ENCODE measurements at regions not wholly inside any gene's neighbourhood (a gene's known extent, or its start where the extent isn't known, plus 50 kb on each side); places are given as distances from the start of the nearest gene placed in this dataset.

- no peak for DNase-seq
Observed at GRCh38 chr20:53713328-53714056, 119.9 kb upstream of the ZNF217 start.

- DNase-seq: no peak
Observed at GRCh38 chr20:53712212-53712977, 118.8 kb upstream of the ZNF217 start.

- no peak for DNase-seq
Observed at GRCh38 chr20:53711333-53712211, 117.9 kb upstream of the ZNF217 start.

- DNase-seq: peak; percentile 18
Observed at GRCh38 chr20:53708129-53708968, 114.7 kb upstream of the ZNF217 start.

GRCh38 chr20:53707371-53708055 lies 113.9 kb upstream of the ZNF217 start:
- peak; percentile 34 for DNase-seq

- DNase-seq: peak; percentile 22
Observed at GRCh38 chr20:53706466-53707370, 113.1 kb upstream of the ZNF217 start.

- no peak for DNase-seq
Observed at GRCh38 chr20:53706008-53706465, 112.4 kb upstream of the ZNF217 start.

GRCh38 chr20:53702617-53703016 lies 109.0 kb upstream of the ZNF217 start:
- DNase-seq: no peak

- no peak for DNase-seq
Observed at GRCh38 chr20:53699906-53700305, 106.3 kb upstream of the ZNF217 start.

- DNase-seq: no peak
Observed at GRCh38 chr20:53699085-53699674, 105.5 kb upstream of the ZNF217 start.

- no peak for DNase-seq
Observed at GRCh38 chr20:53698371-53698978, 104.8 kb upstream of the ZNF217 start.

- DNase-seq: no peak
Observed at GRCh38 chr20:53695797-53696527, 102.3 kb upstream of the ZNF217 start.

GRCh38 chr20:53693262-53693871 lies 99.7 kb upstream of the ZNF217 start:
- peak; percentile 39 for DNase-seq

GRCh38 chr20:53692465-53693067 lies 98.9 kb upstream of the ZNF217 start:
- DNase-seq: peak; percentile 27

- no peak for DNase-seq
Observed at GRCh38 chr20:53691811-53692192, 98.2 kb upstream of the ZNF217 start.

- no peak for DNase-seq
Observed at GRCh38 chr20:53691060-53691810, 97.6 kb upstream of the ZNF217 start.

- no peak for DNase-seq
Observed at GRCh38 chr20:53688085-53688484, 94.4 kb upstream of the ZNF217 start.
